ENCODE measurements at regions not wholly inside any gene's neighbourhood (a gene's known extent, or its start where the extent isn't known, plus 50 kb on each side); places are given as distances from the start of the nearest gene placed in this dataset.

DNA sequence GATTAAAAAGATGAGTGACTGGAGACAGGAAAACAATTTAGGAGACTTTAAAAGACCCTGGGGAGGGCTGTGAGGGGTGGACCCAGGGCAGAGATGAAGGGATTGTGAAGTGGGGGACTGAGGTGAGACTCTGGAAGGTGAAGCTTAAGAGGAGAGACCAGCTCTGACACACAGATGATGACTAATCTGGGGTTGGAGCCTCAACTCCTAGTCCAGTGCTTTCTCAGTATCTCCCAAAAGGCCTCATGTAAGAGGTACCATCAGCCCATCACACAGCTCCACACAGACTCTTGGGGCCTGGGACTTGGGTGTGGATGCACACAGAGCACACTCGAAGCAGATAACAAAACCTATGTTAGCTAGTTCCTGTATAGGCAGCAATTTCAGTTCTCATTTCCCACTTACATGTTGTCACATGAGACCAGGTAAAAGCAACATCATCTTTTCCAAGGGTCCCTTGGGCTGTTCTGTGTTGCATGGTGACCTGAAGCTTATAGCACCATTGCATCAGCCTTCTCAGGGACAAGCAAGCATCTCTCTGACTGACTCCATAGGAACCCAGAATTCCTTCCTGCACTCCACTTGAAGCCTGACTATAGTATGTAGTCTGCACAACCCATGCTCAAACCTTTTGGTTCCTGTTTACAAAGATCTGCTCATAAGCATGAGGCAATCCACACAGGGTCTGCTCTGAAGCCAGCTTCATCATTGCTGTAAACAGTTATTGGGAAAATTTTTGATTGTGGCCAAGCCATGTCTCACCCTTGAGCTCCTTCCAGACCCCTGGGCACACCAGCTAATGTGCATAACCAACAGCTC lies 88.6 kb upstream of the MYCBP2 start:
- TF ChIP-seq EZH2phosphoT487 (IDR thresholded peaks at IDR 0.05; ENCODE audit: insufficient read depth, low read depth) (no peak), EZH2 (IDR thresholded peaks at IDR 0.05; ENCODE audit: insufficient read depth, poor library complexity, severe bottlenecking) (no peak)
- Histone ChIP-seq H3K4me3 (no peak overlapping the region), H3K9ac (no peak overlapping the region), H3K27ac (no peak overlapping the region), H3K4me1 (ENCODE audit: insufficient read depth) (no peaks in the 10 kb centered on the region), H3K36me3 (ENCODE audit: low read depth) (no peaks in the 10 kb centered on the region), H3K79me2 (ENCODE audit: insufficient read depth) (no peaks in the 10 kb centered on the region), H3K4me2 (ENCODE audit: unreplicated experiment) (no peak overlapping the region), H3K27me3 (replicated peaks; ENCODE audit: insufficient read depth) (no peaks in the 10 kb centered on the region), H3K9me2 (ENCODE audit: insufficient read depth) (no peaks in the 10 kb centered on the region), H2AFZ (no peak overlapping the region), H3K9me3 (ENCODE audit: low read depth) (no peaks in the 10 kb centered on the region), H4K20me1 (ENCODE audit: insufficient read depth) (no peaks in the 10 kb centered on the region), H3F3A (ENCODE audit: insufficient read depth) (no peaks in the 10 kb centered on the region)
- 69 to 81% methylated on average over 1 of the region's 1 CpG for WGBS, 2 experiments (ENCODE audit: low coverage in 1 of 2, low lambda C conversion rate in 2 of 2, missing lambda C conversion rate in 2 of 2)
- no peak for DNase-seq
- in situ Hi-C loops (cut with MboI) = no loop called here

DNA sequence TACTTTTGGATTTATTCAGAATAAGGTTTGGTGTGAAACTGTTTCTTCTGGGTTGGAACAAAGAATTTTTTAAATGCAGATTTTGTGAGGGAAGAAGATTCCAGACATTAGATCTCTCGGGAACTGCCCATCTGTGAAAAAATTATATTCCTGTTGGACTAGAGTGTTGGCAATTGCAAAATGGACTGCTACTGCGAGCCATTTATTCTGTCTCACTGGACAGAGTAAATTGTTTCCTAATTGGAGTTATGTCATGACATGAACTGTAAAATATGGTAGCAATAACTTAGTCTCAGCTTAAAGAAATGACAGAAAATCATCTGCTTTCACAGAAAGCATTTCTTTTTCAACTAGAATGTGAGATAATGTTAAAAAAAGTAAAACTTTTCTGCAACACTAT lies 86.0 kb upstream of the MYCBP2 start:
- in situ Hi-C loops (cut with MboI) = no loop called here
- no peaks in the 10 kb centered on the region for H3K79me2 ChIP-seq (ENCODE audit: insufficient read depth)
- H3K9ac ChIP-seq = no peak overlapping the region
- H2AFZ ChIP-seq = no peak overlapping the region
- no peak overlapping the region for H3K27ac ChIP-seq
- no peak for TF ChIP-seq EZH2 (IDR thresholded peaks at IDR 0.05; ENCODE audit: insufficient read depth, poor library complexity, severe bottlenecking)
- TF ChIP-seq EZH2phosphoT487 (IDR thresholded peaks at IDR 0.05; ENCODE audit: insufficient read depth, low read depth) = no peak
- no peaks in the 10 kb centered on the region for H3K27me3 ChIP-seq (replicated peaks; ENCODE audit: insufficient read depth)
- H3K9me3 ChIP-seq (ENCODE audit: low read depth) = no peaks in the 10 kb centered on the region
- no peaks in the 10 kb centered on the region for H4K20me1 ChIP-seq (ENCODE audit: insufficient read depth)
- H3K36me3 ChIP-seq (ENCODE audit: low read depth) = no peaks in the 10 kb centered on the region
- 39 to 44% methylated on average over 2 of the region's 2 CpGs for WGBS, 2 experiments (ENCODE audit: low coverage in 1 of 2, low lambda C conversion rate in 2 of 2, missing lambda C conversion rate in 2 of 2)
- H3F3A ChIP-seq (ENCODE audit: insufficient read depth) = no peaks in the 10 kb centered on the region
- H3K4me1 ChIP-seq (ENCODE audit: insufficient read depth) = no peaks in the 10 kb centered on the region
- no peak overlapping the region for H3K4me3 ChIP-seq
- H3K4me2 ChIP-seq (ENCODE audit: unreplicated experiment) = no peak overlapping the region
- H3K9me2 ChIP-seq (ENCODE audit: insufficient read depth) = no peaks in the 10 kb centered on the region
- no peak for DNase-seq

DNA sequence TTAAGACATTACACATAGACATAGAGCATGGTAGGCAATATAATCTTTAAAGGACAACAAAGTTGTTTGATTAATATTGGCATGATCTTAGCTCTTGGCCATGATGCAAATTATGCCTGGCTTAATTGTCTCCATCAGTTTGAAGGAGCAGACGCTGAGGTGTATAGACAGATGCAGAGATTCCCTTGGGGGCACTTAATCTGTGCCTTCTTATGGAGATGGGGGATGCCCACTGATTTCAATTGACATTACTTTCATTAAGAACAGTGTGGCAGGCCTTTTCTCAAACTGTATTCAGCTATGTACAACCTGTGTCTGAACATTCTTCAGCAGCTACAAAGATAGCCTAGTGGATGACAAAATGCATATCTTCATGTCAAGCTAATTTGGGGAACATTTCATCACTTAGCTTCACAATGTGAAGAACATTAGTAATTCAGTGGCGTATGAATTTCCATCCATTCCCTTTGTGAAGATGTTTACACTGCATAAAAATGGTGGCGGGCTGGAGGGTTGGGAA lies 85.3 kb upstream of the MYCBP2 start:
- no peaks in the 10 kb centered on the region for H3K9me2 ChIP-seq (ENCODE audit: insufficient read depth)
- no peaks in the 10 kb centered on the region for H3K4me1 ChIP-seq (ENCODE audit: insufficient read depth)
- no peak overlapping the region for H3K4me2 ChIP-seq (ENCODE audit: unreplicated experiment)
- H3F3A ChIP-seq (ENCODE audit: insufficient read depth) = no peaks in the 10 kb centered on the region
- H4K20me1 ChIP-seq (ENCODE audit: insufficient read depth) = no peaks in the 10 kb centered on the region
- H3K4me3 ChIP-seq = no peak overlapping the region
- no peaks in the 10 kb centered on the region for H3K9me3 ChIP-seq (ENCODE audit: low read depth)
- no peak overlapping the region for H3K9ac ChIP-seq
- no peaks in the 10 kb centered on the region for H3K79me2 ChIP-seq (ENCODE audit: insufficient read depth)
- no peak for TF ChIP-seq EZH2 (IDR thresholded peaks at IDR 0.05; ENCODE audit: insufficient read depth, poor library complexity, severe bottlenecking)
- no peak overlapping the region for H2AFZ ChIP-seq
- DNase-seq = no peak
- no peak overlapping the region for H3K27ac ChIP-seq
- H3K27me3 ChIP-seq (replicated peaks; ENCODE audit: insufficient read depth) = no peaks in the 10 kb centered on the region
- 65 to 68% methylated on average over 3 of the region's 3 CpGs for WGBS, 2 experiments (ENCODE audit: low coverage in 1 of 2, low lambda C conversion rate in 2 of 2, missing lambda C conversion rate in 2 of 2)
- H3K36me3 ChIP-seq (ENCODE audit: low read depth) = no peaks in the 10 kb centered on the region
- in situ Hi-C loops (cut with MboI) = no loop called here

DNA sequence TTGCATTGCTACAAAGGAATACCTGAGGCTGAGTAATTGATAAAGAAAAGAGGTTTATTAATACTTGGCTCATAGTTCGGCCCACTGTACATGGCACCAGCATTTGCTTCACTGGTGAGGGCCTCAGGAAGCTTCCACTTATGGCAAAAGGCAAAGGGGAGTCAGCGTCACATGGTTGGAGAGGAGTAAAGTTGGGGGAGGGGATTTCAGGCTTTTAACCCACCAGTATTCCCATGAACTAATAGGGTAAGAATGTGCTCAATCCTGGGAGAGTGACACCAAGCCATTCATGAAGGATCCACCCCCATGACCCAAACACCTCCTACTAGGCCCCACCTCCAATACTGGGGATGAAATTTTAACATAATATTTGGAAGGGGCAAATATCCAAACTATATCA lies 82.5 kb upstream of the MYCBP2 start:
- Histone ChIP-seq H3K4me2 (ENCODE audit: unreplicated experiment) (no peak overlapping the region), H3K4me3 (no peak overlapping the region), H3K9me3 (ENCODE audit: low read depth) (no peaks in the 10 kb centered on the region), H3K9me2 (ENCODE audit: insufficient read depth) (no peaks in the 10 kb centered on the region), H2AFZ (no peak overlapping the region), H3K27me3 (replicated peaks; ENCODE audit: insufficient read depth) (no peaks in the 10 kb centered on the region), H3K79me2 (ENCODE audit: insufficient read depth) (no peaks in the 10 kb centered on the region), H3K27ac (no peak overlapping the region), H3K9ac (no peak overlapping the region), H4K20me1 (ENCODE audit: insufficient read depth) (no peaks in the 10 kb centered on the region), H3F3A (ENCODE audit: insufficient read depth) (no peaks in the 10 kb centered on the region), H3K4me1 (ENCODE audit: insufficient read depth) (no peaks in the 10 kb centered on the region), H3K36me3 (ENCODE audit: low read depth) (no peaks in the 10 kb centered on the region)
- WGBS, 2 experiments (ENCODE audit: low coverage in 1 of 2, low lambda C conversion rate in 2 of 2, missing lambda C conversion rate in 2 of 2) = 86 to 93% methylated on average over 2 of the region's 2 CpGs
- DNase-seq = no peak
- in situ Hi-C loops (cut with MboI) = no loop called here
- TF ChIP-seq EZH2 (IDR thresholded peaks at IDR 0.05; ENCODE audit: insufficient read depth, poor library complexity, severe bottlenecking) (no peak), EZH2phosphoT487 (IDR thresholded peaks at IDR 0.05; ENCODE audit: insufficient read depth, low read depth) (no peak)

Data from GM23248 (cell line).